HepG2 (cell line): ENCODE measurements at regions not wholly inside any gene's neighbourhood (a gene's known extent, or its start where the extent isn't known, plus 50 kb on each side); places are given as distances from the start of the nearest gene placed in this dataset.

Source experiments
- ATAC-seq: fragments of 200-7000 bp; cut with Tn5 transposase; 3 replicates; pipeline ENCODE4 v1.9.1; 2020; ENCODE audit warnings: mild to moderate bottlenecking, moderate library complexity
- BruUV-seq: library from RNA; stranded (reverse); fragments of 400-500 nt; replicated peaks from 2 replicates; lab custom pipeline; 2021; lab: Mats Ljungman, UMichigan
- CTCF ChIA-PET: fragments of 300-600 bp; formaldehyde crosslinking; extraction: SDS; loops from one replicate; lab custom pipeline; 2021; ENCODE audit warnings: low total read pairs, inconsistent platforms, low intra/inter-chr PET ratio; lab: Yijun Ruan, JAX
- POLR2A ChIA-PET: fragments of 350-600 bp; sonication (Branson Sonifier 250); formaldehyde crosslinking; loops from one replicate; lab custom pipeline; 2020; ENCODE audit warnings: antibody characterized with exemption, inconsistent platforms; lab: Yijun Ruan, JAX
- DNase-seq: peaks from one replicate; pipeline ENCODE4 v3.0.0-alpha.2; 2015; ENCODE audit warnings: low spot score
- FAIRE-seq: peaks from 3 replicates; lab custom pipeline; 2011; peaks lifted over from hg19 to GRCh38; lab: Jason Lieb, UNC
- H2AFZ ChIP-seq: one replicate; pipeline ENCODE4 v1.6.1; 2011; ENCODE audit warnings: low read length, inconsistent platforms
- H3K27ac ChIP-seq: fragments of 300-600 bp; 3 replicates; pipeline ENCODE4 v1.8.0; 2011; ENCODE audit warnings: mixed run types, mild to moderate bottlenecking, mixed read lengths, low read length, inconsistent platforms; ENCODE audit not compliant: insufficient read depth; ENCODE audit errors: extremely low read length
- H3K27me3 ChIP-seq, 2 experiments: fragments of 200-600 bp in 1 of 2; 2 replicates in 1 of 2; 3 replicates in 1 of 2; pipeline versions ENCODE4 v1.6.0 to v1.8.0; 2011; ENCODE audit warnings: low read length in 2 of 2, mild to moderate bottlenecking in 2 of 2, moderate library complexity in 2 of 2, inconsistent platforms in 1 of 2; ENCODE audit not compliant: insufficient read depth in 2 of 2, control insufficient read depth in 1 of 2
- H3K36me3 ChIP-seq, 2 experiments: fragments of 200-600 bp in 1 of 2; replicated peaks in 1 of 2; 2 replicates in 1 of 2; 3 replicates in 1 of 2; pipeline versions ENCODE4 v1.5.1 to v1.8.0; 2011; ENCODE audit warnings: low read length in 2 of 2, inconsistent platforms in 1 of 2; ENCODE audit not compliant: insufficient read depth in 2 of 2, control insufficient read depth in 1 of 2
- H3K4me1 ChIP-seq: 2 replicates; pipeline ENCODE4 v1.5.1; 2012; ENCODE audit warnings: low read length, inconsistent platforms; ENCODE audit not compliant: insufficient read depth
- H3K4me2 ChIP-seq: 2 replicates; pipeline ENCODE4 v1.6.0; 2011; ENCODE audit warnings: low read depth, low read length, inconsistent platforms
- H3K4me3 ChIP-seq, 3 experiments: fragments of 200-600 bp in 1 of 3; sonication (generic), shearing (Covaris generic) in 1 of 3; replicated peaks in 1 of 3; 2 replicates each; pipeline ENCODE4 v1.5.1; 2011 to 2016; ENCODE audit warnings: low read length in 3 of 3, inconsistent platforms in 2 of 3, low read depth in 2 of 3, mild to moderate bottlenecking in 2 of 3, control low read depth in 1 of 3, mixed read lengths in 1 of 3; ENCODE audit not compliant: insufficient read depth in 1 of 3
- H3K79me2 ChIP-seq: one replicate; pipeline ENCODE4 v1.6.1; 2011; ENCODE audit warnings: low read length, inconsistent platforms; ENCODE audit not compliant: insufficient read depth
- H3K9ac ChIP-seq: 2 replicates; pipeline ENCODE4 v1.6.0; 2011; ENCODE audit warnings: mild to moderate bottlenecking, low read depth, low read length, inconsistent platforms; ENCODE audit not compliant: insufficient read depth
- H3K9me3 ChIP-seq: 2 replicates; pipeline ENCODE4 v1.5.1; 2012; ENCODE audit warnings: mild to moderate bottlenecking, low read length
- H4K20me1 ChIP-seq: 2 replicates; pipeline ENCODE4 v1.6.0; 2011; ENCODE audit warnings: inconsistent platforms, mild to moderate bottlenecking, low read length, moderate library complexity; ENCODE audit not compliant: insufficient read depth
- ATRX ChIP-seq: sonication (generic); formaldehyde crosslinking; IDR thresholded peaks from 2 replicates; pipeline ENCODE4 v1.4.0; 2020; ENCODE audit warnings: missing genetic modification reagents, borderline replicate concordance
- FOXP1 ChIP-seq, 2 experiments: fragments of 450-650 bp in 1 of 2; IDR thresholded peaks; 2 replicates each; pipeline ENCODE4 v1.6.1; 2017 to 2018; ENCODE audit warnings: antibody characterized with exemption in 1 of 2
- GFI1 ChIP-seq: sonication (generic); formaldehyde crosslinking; IDR thresholded peaks from 2 replicates; pipeline ENCODE4 v1.5.0; 2020; ENCODE audit warnings: missing genetic modification reagents, mild to moderate bottlenecking, borderline replicate concordance
- HDAC6 ChIP-seq: fragments of 200-600 bp; sonication (generic); IDR thresholded peaks from 2 replicates; pipeline ENCODE4 v1.7.0; 2017; ENCODE audit warnings: mild to moderate bottlenecking, antibody characterized with exemption, low read length, low read depth
- HIVEP1 ChIP-seq: sonication (generic); formaldehyde crosslinking; IDR thresholded peaks from 2 replicates; pipeline ENCODE4 v1.4.0; 2020; ENCODE audit warnings: mild to moderate bottlenecking, missing genetic modification reagents
- HNF4A ChIP-seq: sonication (generic); formaldehyde crosslinking; IDR thresholded peaks from 2 replicates; pipeline ENCODE4 v1.4.0; 2020; ENCODE audit warnings: missing genetic modification reagents
- IKZF4 ChIP-seq: sonication (generic); formaldehyde crosslinking; IDR thresholded peaks from 2 replicates; pipeline ENCODE4 v1.5.1; 2020; ENCODE audit warnings: borderline replicate concordance, mild to moderate bottlenecking, low read depth, missing genetic modification reagents; ENCODE audit errors: not compliant biosample characterization
- KDM5A ChIP-seq: fragments of 200-600 bp; sonication (generic); IDR thresholded peaks from 2 replicates; pipeline ENCODE4 v1.7.0; 2018; ENCODE audit warnings: antibody characterized with exemption, mild to moderate bottlenecking, low read length, borderline replicate concordance
- PRPF4 ChIP-seq: fragments of 200-400 bp; formaldehyde crosslinking; IDR thresholded peaks from 2 replicates; pipeline ENCODE4 v1.6.1; 2016; ENCODE audit warnings: low read length, low read depth; ENCODE audit not compliant: poor library complexity, severe bottlenecking
- RAD21 ChIP-seq: fragments of 450-650 bp; formaldehyde crosslinking; IDR thresholded peaks from 2 replicates; pipeline ENCODE4 v1.5.0; 2020; ENCODE audit warnings: mild to moderate bottlenecking
- SMAD9 ChIP-seq: sonication (generic); formaldehyde crosslinking; IDR thresholded peaks from 2 replicates; pipeline ENCODE4 v1.5.1; 2020; ENCODE audit warnings: mild to moderate bottlenecking, missing genetic modification reagents
- SMYD3 ChIP-seq: sonication (generic); formaldehyde crosslinking; IDR thresholded peaks from 2 replicates; pipeline ENCODE4 v1.8.1; 2023; ENCODE audit warnings: mild to moderate bottlenecking, missing genetic modification reagents
- TBP ChIP-seq: sonication (generic); formaldehyde crosslinking; IDR thresholded peaks from 2 replicates; pipeline ENCODE4 v1.5.0; 2020; ENCODE audit warnings: missing genetic modification reagents
- ZKSCAN8 ChIP-seq: IDR thresholded peaks from 2 replicates; pipeline ENCODE4 v1.6.1; 2016; ENCODE audit warnings: borderline replicate concordance, missing genetic modification reagents, missing compliant biosample characterization
- ZZZ3 ChIP-seq: sonication (generic); formaldehyde crosslinking; IDR thresholded peaks from 2 replicates; pipeline ENCODE4 v1.4.0; 2020; ENCODE audit warnings: missing genetic modification reagents, mild to moderate bottlenecking, borderline replicate concordance
- WGBS: methylation state at CpG from one replicate; pipeline ENCODE4 v1.1.6; 2017; ENCODE audit warnings: low lambda C conversion rate; 5-methylcytosine and 5-hydroxymethylcytosine counted together
- in situ Hi-C: cut with HindIII; loops from 2 replicates; pipeline ENCODE4 v1.10.0; 2017; ENCODE audit warnings: low pct_unique_long_range_greater_than_20kb; ENCODE audit not compliant: extremely low pct_ligation_motif_present
- intact Hi-C: fragments of 100-400 bp; cut with micrococcal nuclease; formaldehyde crosslinking; loops from one replicate; pipeline ENCODE4 v1.10.0; 2022; ENCODE audit not compliant: unreplicated experiment
- TF ChIP-seq, protein P1 (sequence below): sonication (generic); formaldehyde crosslinking; IDR thresholded peaks from 2 replicates; pipeline ENCODE4 v1.5.0; 2020; ENCODE audit warnings: mild to moderate bottlenecking, missing genetic modification reagents
- TF ChIP-seq, protein P2 (sequence below): sonication (generic); formaldehyde crosslinking; IDR thresholded peaks from 2 replicates; pipeline ENCODE4 v1.4.0; 2020; ENCODE audit warnings: mild to moderate bottlenecking, missing genetic modification reagents
- TF ChIP-seq, protein P3 (sequence below): sonication (generic); formaldehyde crosslinking; IDR thresholded peaks from 2 replicates; pipeline ENCODE4 v1.5.0; 2020; ENCODE audit warnings: missing genetic modification reagents, mild to moderate bottlenecking, borderline replicate concordance
- TF ChIP-seq, protein P4 (sequence below): sonication (generic); formaldehyde crosslinking; IDR thresholded peaks from 2 replicates; pipeline ENCODE4 v1.5.0; 2020; ENCODE audit warnings: missing genetic modification reagents, mild to moderate bottlenecking, borderline replicate concordance

DNA sequence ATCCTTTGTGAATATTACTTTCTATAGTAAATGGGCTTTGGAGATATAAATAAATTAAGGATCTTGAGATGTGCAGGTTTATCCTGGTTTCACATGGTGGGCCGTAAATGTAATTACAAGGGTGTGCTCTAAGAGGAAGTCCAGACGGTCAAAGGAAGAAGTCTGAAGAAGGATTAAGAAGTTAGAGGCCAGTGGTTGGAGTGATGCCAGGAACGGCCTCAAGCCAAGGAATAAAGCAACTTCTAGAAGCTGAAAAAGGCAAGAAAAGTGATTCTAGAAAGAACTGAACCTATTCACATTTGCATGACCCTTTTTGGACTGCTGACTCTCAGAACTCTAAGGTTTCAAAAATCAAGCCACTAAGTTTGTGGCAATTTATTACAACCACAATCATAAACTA is 981.3 kb upstream of the ALCAM start:
- in situ Hi-C loops = no loop called here
- Histone ChIP-seq H4K20me1 (no peaks in the 10 kb centered on the region), H3K27me3 (no peaks in the 10 kb centered on the region), H3K4me1 (no peaks in the 10 kb centered on the region), H3K4me2 (no peak overlapping the region), H3K9ac (no peak overlapping the region), H3K9me3 (no peaks in the 10 kb centered on the region), H3K27ac (no peak overlapping the region), H2AFZ (no peak overlapping the region), H3K36me3 (no peaks in the 10 kb centered on the region), H3K79me2 (no peaks in the 10 kb centered on the region), H3K4me3 (no peak overlapping the region)
- CTCF ChIA-PET = no interaction called here
- POLR2A ChIA-PET = no interaction called here
- no TSS peak for BruUV-seq
- TF ChIP-seq ZZZ3 (CRISPR knock-in tag) (no peak), IKZF4 (CRISPR knock-in tag) (no peak), SMAD9 (CRISPR knock-in tag) (no peak), ZKSCAN8 (no peak), PRPF4 (no peak), HNF4A (CRISPR knock-in tag) (no peak), FOXP1 (IDR thresholded peaks at IDR 0.05) (no peak), FOXP1 (CRISPR knock-in tag; IDR thresholded peaks at IDR 0.05) (no peak), RAD21 (no peak), HDAC6 (no peak), ATRX (CRISPR knock-in tag) (no peak), SMYD3 (no peak), GFI1 (CRISPR knock-in tag) (no peak), TBP (CRISPR knock-in tag) (no peak), KDM5A (no peak), HIVEP1 (CRISPR knock-in tag) (no peak)
- TF ChIP-seq, protein P1, sequence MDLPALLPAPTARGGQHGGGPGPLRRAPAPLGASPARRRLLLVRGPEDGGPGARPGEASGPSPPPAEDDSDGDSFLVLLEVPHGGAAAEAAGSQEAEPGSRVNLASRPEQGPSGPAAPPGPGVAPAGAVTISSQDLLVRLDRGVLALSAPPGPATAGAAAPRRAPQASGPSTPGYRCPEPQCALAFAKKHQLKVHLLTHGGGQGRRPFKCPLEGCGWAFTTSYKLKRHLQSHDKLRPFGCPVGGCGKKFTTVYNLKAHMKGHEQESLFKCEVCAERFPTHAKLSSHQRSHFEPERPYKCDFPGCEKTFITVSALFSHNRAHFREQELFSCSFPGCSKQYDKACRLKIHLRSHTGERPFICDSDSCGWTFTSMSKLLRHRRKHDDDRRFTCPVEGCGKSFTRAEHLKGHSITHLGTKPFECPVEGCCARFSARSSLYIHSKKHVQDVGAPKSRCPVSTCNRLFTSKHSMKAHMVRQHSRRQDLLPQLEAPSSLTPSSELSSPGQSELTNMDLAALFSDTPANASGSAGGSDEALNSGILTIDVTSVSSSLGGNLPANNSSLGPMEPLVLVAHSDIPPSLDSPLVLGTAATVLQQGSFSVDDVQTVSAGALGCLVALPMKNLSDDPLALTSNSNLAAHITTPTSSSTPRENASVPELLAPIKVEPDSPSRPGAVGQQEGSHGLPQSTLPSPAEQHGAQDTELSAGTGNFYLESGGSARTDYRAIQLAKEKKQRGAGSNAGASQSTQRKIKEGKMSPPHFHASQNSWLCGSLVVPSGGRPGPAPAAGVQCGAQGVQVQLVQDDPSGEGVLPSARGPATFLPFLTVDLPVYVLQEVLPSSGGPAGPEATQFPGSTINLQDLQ (CRISPR knock-in tag) = no peak
- TF ChIP-seq, protein P2, sequence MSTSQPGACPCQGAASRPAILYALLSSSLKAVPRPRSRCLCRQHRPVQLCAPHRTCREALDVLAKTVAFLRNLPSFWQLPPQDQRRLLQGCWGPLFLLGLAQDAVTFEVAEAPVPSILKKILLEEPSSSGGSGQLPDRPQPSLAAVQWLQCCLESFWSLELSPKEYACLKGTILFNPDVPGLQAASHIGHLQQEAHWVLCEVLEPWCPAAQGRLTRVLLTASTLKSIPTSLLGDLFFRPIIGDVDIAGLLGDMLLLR = no peak
- TF ChIP-seq, protein P3, sequence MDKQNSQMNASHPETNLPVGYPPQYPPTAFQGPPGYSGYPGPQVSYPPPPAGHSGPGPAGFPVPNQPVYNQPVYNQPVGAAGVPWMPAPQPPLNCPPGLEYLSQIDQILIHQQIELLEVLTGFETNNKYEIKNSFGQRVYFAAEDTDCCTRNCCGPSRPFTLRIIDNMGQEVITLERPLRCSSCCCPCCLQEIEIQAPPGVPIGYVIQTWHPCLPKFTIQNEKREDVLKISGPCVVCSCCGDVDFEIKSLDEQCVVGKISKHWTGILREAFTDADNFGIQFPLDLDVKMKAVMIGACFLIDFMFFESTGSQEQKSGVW (CRISPR knock-in tag) = no peak
- TF ChIP-seq, protein P4, sequence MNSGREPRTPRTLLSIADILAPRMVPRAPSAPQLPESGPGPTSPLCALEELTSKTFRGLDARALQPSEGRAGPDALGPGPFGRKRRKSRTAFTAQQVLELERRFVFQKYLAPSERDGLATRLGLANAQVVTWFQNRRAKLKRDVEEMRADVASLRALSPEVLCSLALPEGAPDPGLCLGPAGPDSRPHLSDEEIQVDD (CRISPR knock-in tag) = no peak
- no peak for DNase-seq
- whole genome bisulfite sequencing = 15% methylated on average over 3 of the region's 3 CpGs
- no peak for ATAC-seq
- intact Hi-C loops = no loop called here
- FAIRE-seq = no peak
